Erythroblast (primary cell): ENCODE measurements at regions not wholly inside any gene's neighbourhood (a gene's known extent, or its start where the extent isn't known, plus 50 kb on each side); places are given as distances from the start of the nearest gene placed in this dataset.

Experiments
- GATA1 ChIP-seq: IDR thresholded peaks from 2 replicates; pipeline ENCODE4 v1.6.1; 2011; ENCODE audit warnings: low read depth, mild to moderate bottlenecking, control low read depth, low read length, moderate library complexity
- POLR2A ChIP-seq: IDR thresholded peaks from 2 replicates; pipeline ENCODE4 v1.6.1; 2011; ENCODE audit warnings: mild to moderate bottlenecking, low read length

- no peak for TF ChIP-seq POLR2A
- no peak for TF ChIP-seq GATA1
These were observed 934.2 kb downstream of the TTLL7 start for GRCh38 chr1:83064589-83065242.
